ENCODE measurements at regions not wholly inside any gene's neighbourhood (a gene's known extent, or its start where the extent isn't known, plus 50 kb on each side); places are given as distances from the start of the nearest gene placed in this dataset.

DNA sequence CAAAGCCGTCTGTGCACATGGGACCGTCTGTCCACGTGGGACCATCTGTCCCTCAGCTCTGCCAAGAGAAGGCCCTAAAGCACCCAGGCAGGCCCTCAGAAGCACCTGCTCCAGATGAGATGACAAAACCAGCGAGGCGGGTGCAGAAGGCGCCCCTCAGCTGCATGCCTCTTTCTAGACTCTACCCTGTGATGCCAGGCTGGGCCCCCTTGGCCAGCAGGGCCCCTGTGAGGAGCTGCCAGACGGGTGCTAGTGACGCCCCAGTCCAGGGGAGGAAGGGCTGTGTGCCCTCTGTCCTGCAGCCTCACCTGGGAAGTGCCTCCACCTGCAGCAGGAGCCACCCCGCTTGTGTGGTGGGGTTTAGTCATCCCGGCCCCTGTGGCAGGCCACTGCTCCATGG, 309.2 kb upstream of the SHH start:
- H3K4me3 ChIP-seq (ENCODE audit: low read depth, low read length) = no peak overlapping the region
- DNase-seq (ENCODE audit: low read depth) = no peak
- TF ChIP-seq, protein P1, sequence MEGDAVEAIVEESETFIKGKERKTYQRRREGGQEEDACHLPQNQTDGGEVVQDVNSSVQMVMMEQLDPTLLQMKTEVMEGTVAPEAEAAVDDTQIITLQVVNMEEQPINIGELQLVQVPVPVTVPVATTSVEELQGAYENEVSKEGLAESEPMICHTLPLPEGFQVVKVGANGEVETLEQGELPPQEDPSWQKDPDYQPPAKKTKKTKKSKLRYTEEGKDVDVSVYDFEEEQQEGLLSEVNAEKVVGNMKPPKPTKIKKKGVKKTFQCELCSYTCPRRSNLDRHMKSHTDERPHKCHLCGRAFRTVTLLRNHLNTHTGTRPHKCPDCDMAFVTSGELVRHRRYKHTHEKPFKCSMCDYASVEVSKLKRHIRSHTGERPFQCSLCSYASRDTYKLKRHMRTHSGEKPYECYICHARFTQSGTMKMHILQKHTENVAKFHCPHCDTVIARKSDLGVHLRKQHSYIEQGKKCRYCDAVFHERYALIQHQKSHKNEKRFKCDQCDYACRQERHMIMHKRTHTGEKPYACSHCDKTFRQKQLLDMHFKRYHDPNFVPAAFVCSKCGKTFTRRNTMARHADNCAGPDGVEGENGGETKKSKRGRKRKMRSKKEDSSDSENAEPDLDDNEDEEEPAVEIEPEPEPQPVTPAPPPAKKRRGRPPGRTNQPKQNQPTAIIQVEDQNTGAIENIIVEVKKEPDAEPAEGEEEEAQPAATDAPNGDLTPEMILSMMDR (conservative IDR thresholded peaks at IDR 0.05; ENCODE audit: low read depth, low read length) = no peak

DNA sequence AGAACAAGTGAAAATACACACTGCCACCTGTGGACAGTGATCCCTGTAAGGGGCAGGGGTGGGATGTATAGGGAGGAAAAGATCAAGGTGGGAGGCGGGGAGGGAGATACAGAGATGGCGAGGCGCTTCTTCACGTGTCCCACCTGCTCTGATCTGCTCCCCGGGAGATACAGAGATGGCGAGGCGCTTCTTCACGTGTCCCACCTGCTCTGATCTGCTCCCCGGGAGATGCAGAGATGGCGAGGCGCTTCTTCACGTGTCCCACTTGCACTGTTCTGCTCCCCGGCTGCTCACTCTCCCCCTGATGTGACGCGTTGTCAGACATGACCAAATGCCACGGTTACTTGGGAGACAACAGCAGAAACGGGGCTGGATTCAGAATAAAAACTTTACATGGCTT, 308.3 kb upstream of the SHH start:
- no peak for DNase-seq (ENCODE audit: low read depth)
- TF ChIP-seq, protein P1 (conservative IDR thresholded peaks at IDR 0.05; ENCODE audit: low read depth, low read length) = no peak
- H3K4me3 ChIP-seq (ENCODE audit: low read depth, low read length) = no peak overlapping the region

DNA sequence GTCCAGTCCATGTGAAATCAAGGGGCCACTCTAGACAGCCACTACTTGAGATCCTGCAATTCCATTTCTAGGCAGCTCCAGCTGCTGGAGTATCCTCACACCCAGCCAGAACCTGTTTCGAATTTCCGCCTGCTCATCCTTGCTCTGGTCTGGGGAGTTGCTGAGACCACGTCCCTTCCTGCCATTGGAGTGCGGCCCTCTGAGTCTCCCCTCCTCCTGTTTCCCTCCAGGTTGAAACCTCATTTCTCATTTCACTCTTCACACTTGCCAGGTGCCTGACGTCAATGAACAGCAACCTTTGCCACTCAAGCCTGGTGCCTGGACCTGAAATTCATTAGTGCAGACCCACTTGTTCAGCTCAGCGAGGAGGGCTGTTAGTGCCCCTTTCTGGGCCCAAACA, 307.5 kb upstream of the SHH start:
- TF ChIP-seq, protein P1 (conservative IDR thresholded peaks at IDR 0.05; ENCODE audit: low read depth, low read length) = no peak
- no peak overlapping the region for H3K4me3 ChIP-seq (ENCODE audit: low read depth, low read length)
- DNase-seq (ENCODE audit: low read depth) = no peak

DNA sequence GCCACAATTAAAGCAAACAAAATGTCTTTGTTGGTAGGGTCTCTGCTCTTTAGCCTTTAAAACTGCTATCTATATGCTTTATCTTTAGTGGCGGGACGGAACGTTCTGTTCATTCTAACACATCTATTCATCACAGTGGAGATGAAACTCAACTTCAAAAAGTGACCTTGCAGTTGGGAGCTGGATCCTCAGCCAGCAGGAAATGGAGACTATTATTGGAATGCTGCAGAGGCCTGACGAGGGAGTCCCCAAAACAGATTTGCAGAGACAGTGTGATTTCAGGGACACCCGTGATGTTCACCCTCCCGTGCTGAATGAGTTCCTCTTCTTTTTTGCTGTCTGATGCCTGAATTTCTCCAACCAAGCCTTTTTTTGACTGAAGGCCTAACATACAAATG, 306.0 kb upstream of the SHH start:
- H3K4me3 ChIP-seq (ENCODE audit: low read depth, low read length) = no peak overlapping the region
- TF ChIP-seq, protein P1 (conservative IDR thresholded peaks at IDR 0.05; ENCODE audit: low read depth, low read length) = no peak

DNA sequence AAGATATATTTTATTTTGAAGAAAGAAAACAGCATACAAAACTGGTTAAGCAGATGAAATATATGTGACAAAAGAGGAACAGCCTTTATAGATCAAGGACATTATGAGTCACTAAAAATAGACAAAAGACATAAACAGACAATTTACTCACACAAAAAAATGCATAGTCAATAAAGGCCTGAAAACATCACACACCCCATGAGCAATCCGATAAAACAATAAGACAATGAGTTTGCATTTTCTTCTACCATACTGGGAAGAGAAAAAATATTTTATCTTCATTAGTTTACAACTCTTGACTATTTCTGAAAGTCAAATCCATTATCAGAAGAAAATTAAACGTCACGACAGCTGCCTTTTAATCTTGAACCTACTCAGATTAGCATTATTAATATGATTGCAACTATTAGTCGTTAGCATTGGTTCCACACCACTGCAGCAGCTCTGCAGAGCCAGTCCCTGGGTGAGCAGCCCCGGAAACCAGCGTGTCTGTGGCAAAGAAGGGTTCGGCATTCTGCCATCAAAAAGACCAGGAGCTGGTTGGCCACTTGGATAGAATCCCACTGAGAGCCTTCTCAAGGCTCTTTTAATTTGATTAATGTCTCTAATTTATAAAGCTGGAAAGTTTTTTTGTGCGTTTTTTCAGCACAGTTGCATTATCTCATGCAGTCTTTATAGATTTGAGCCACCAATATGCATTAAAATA, 305.4 kb upstream of the SHH start:
- no peak overlapping the region for H3K4me3 ChIP-seq (ENCODE audit: low read depth, low read length)
- no peak for DNase-seq (ENCODE audit: low read depth)
- TF ChIP-seq, protein P1 (conservative IDR thresholded peaks at IDR 0.05; ENCODE audit: low read depth, low read length) = no peak

More for the DNA sequence above, 306.0 kb upstream of the SHH start:
- DNase-seq (ENCODE audit: low read depth) = no peak

DNA sequence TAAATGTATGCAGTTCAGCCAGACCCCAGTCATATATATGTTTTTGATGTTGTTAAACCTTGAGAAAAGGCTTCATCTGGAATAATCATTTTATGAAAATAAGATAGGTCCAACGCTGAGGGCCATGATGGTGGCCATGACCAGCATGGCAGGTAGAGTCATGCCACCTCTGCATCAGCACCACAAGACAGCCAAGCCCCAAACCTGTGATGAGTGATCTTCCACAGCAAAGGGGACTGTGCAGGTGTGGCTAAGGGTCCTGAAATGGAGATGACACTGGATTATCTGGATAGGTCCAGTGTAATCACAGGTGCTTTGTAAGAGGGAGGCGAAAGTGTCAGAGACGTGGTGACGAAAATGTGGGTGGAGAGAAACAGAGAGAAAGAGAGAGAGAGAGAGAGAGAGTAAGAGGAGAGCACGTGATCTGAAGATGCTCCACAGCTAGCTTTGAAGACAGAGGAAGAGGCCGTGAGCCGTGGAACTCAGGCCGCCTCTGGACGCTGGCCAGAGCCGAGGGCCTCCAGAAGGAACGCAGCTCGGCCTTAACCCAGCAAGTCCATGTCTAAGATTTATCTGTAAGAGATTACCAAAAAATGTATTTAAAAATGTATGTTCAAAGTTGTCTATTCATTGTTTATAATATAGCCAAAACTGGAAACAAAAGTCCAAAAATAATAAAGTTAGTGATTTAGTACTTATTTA, 304.4 kb upstream of the SHH start:
- no peak overlapping the region for H3K4me3 ChIP-seq (ENCODE audit: low read depth, low read length)
- no peak for DNase-seq (ENCODE audit: low read depth)
- TF ChIP-seq, protein P1 (conservative IDR thresholded peaks at IDR 0.05; ENCODE audit: low read depth, low read length) = no peak

DNA sequence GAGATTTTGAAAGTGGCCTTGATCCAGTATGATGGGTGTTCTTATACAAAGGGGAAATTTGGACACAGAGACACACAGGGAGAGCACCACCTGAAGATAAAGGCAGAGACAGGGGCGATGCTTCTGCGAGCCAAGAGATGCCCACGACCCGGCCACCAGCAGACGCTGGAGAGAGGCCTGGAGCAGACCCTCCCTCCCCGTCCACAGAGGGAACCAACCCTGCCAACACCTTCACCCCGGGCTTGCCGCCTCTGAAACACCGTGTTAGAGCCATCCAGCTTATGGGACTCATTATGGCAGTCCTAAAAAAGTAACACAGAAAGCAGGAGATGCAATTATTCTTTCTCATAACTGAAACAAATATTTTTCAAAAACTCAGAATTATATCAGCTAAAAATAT, 303.3 kb upstream of the SHH start:
- no peak overlapping the region for H3K4me3 ChIP-seq (ENCODE audit: low read depth, low read length)
- TF ChIP-seq, protein P1 (conservative IDR thresholded peaks at IDR 0.05; ENCODE audit: low read depth, low read length) = no peak
- DNase-seq (ENCODE audit: low read depth) = no peak

All from epithelial cell of proximal tubule (primary cell).